Heart left ventricle (tissue), 16 donors: ENCODE measurements at regions not wholly inside any gene's neighbourhood (a gene's known extent, or its start where the extent isn't known, plus 50 kb on each side); places are given as distances from the start of the nearest gene placed in this dataset.

ENCODE experiments used
- ATAC-seq, 4 donors: fragments of 200-7000 bp; cut with Tn5 transposase; one replicate each; pipeline ENCODE4 v1.9.1; 2020 to 2022; ENCODE audit warnings: moderate library complexity in 4 of 4, mild to moderate bottlenecking in 3 of 4, moderate number of reproducible peaks in 1 of 4
- DNase-seq, 5 donors: peaks; one replicate each; pipeline ENCODE4 v3.0.0-alpha.2; 2020
- H3K27ac ChIP-seq, 12 donors: fragments of 200-600 bp; sonication (generic) in 4 of 12; one replicate each; pipeline versions ENCODE4 v1.5.0 to v1.8.0; 2016 to 2022; ENCODE audit warnings: mild to moderate bottlenecking in 2 of 12
- H3K27me3 ChIP-seq, 9 donors: fragments of 200-600 bp; sonication (generic) in 2 of 9; one replicate each; pipeline versions ENCODE4 v1.5.1 to v1.8.0; 2016 to 2022; ENCODE audit warnings: mild to moderate bottlenecking in 3 of 9
- H3K36me3 ChIP-seq, 9 donors: fragments of 200-600 bp; sonication (generic) in 2 of 9; one replicate each; pipeline versions ENCODE4 v1.5.0 to v1.8.0; 2018 to 2022; ENCODE audit warnings: mild to moderate bottlenecking in 2 of 9
- H3K4me1 ChIP-seq, 12 donors: fragments of 200-600 bp; sonication (generic) in 4 of 12; one replicate each; pipeline versions ENCODE4 v1.5.0 to v1.8.0; 2016 to 2022; ENCODE audit warnings: mild to moderate bottlenecking in 3 of 12
- H3K4me3 ChIP-seq, 12 donors: fragments of 200-600 bp; sonication (generic) in 4 of 12; one replicate each; pipeline versions ENCODE4 v1.5.0 to v1.8.0; 2017 to 2022; ENCODE audit warnings: mild to moderate bottlenecking in 9 of 12, moderate library complexity in 4 of 12
- H3K9me3 ChIP-seq, 12 donors: fragments of 200-600 bp; sonication (generic) in 4 of 12; one replicate each; pipeline versions ENCODE4 v1.5.0 to v1.8.0; 2016 to 2022; ENCODE audit warnings: mild to moderate bottlenecking in 1 of 12
- CTCF ChIP-seq, 12 donors: fragments of 200-600 bp; sonication (generic) in 4 of 12; IDR thresholded peaks; one replicate each; pipeline versions ENCODE4 v1.5.0 to v1.8.0; 2018 to 2022; ENCODE audit warnings: antibody characterized with exemption in 12 of 12, mild to moderate bottlenecking in 5 of 12
- POLR2A ChIP-seq, 2 donors: fragments of 450-650 bp; IDR thresholded peaks; one replicate each; pipeline ENCODE4 v1.6.1; 2017; ENCODE audit warnings: antibody characterized with exemption in 2 of 2, mild to moderate bottlenecking in 2 of 2, moderate library complexity in 2 of 2
- WGBS, 4 donors: extraction: QIAGEN DNeasy Blood & Tissue Kit in 2 of 4; methylation state at CpG; one replicate each; pipeline versions ENCODE4 v1.1.5 to v1.1.7; 2013 to 2018; 5-methylcytosine and 5-hydroxymethylcytosine counted together
- intact Hi-C, 10 donors: fragments of 100-400 bp; cut with DNase I; formaldehyde crosslinking; loops; one replicate each; pipeline versions ENCODE4 v1.11.1 to v1.14.2; 2022
- donor health status: ischemic (EF 13 %, LVEDD 7.1; RV severe dilation, severe dysfunction).
- donor health status: healthy with polysubstance abuse.
- donor health status: DM: no; HTN: yes; CAD: no.
- donor health status: DM: no; HTN: no; CAD: no.
- donor health status: ischemic (EF 25% LVEDD 6.9; RV normal size, moderate dysfunction).
- donor health status: ischemic (EF 25% LVEDD 5.7; RV mildly dilated, moderate dysfunction).
- donor health status: healthy.
- donor health status: DM: yes; HTN: yes; CAD: no.
- donor health status: ischemic (EF 35%, LVEDD 5.7; RV mildly dilated, moderate dysfunction).
- donor health status: nonischemic (EF 11% LVEDD 7.7; RV severe dilation, severe dysfunction).
- donor health status: DM: yes; HTN: yes; CAD: no.
- donor health status: PGD.
- donor health status: ischemic (EF 29% LVEDD 5.4; RV normal size, mild dysfunction).
- donor health status: nonischemic (EF 23%, LVEDD 6.1; RV moderate dilation, normal function).

GRCh38 chrY:7860781-7861614, 949.4 kb upstream of the AMELY start:
- ATAC-seq: no peak
- no peaks in the 10 kb centered on the region for H3K36me3 ChIP-seq

GRCh38 chrY:7850191-7850590, 938.6 kb upstream of the AMELY start:
- Histone ChIP-seq H3K27ac (no peak overlapping the region), H3K27me3 (no peaks in the 10 kb centered on the region), H3K4me1 (no peaks in the 10 kb centered on the region), H3K36me3 (no peaks in the 10 kb centered on the region), H3K9me3 (no peaks in the 10 kb centered on the region), H3K4me3 (no peak overlapping the region)
- intact Hi-C loops: no loop called here
- TF ChIP-seq POLR2A (IDR thresholded peaks at IDR 0.05) (no peak), CTCF (IDR thresholded peaks at IDR 0.05) (no peak)
- ATAC-seq (no peak), DNase-seq (no peak)

More at GRCh38 chrY:7860781-7861614, 949.4 kb upstream of the AMELY start:
- no peak for DNase-seq
- H3K4me1 ChIP-seq: no peaks in the 10 kb centered on the region
- 87 to 89% methylated on average over 3 of the region's 3 CpGs; no CpG with 5 or more reads in 2 of the 4 donors for WGBS, 4 donors
- intact Hi-C loops: no loop called here
- H3K9me3 ChIP-seq: no peaks in the 10 kb centered on the region
- H3K4me3 ChIP-seq: no peak overlapping the region
- TF ChIP-seq POLR2A (IDR thresholded peaks at IDR 0.05) (no peak), CTCF (IDR thresholded peaks at IDR 0.05) (no peak)
- no peaks in the 10 kb centered on the region for H3K27me3 ChIP-seq
- no peak overlapping the region for H3K27ac ChIP-seq

GRCh38 chrY:7845776-7846175, 934.2 kb upstream of the AMELY start:
- Histone ChIP-seq H3K36me3 (no peaks in the 10 kb centered on the region), H3K4me3 (no peak overlapping the region), H3K4me1 (no peaks in the 10 kb centered on the region), H3K27me3 (no peaks in the 10 kb centered on the region), H3K9me3 (no peaks in the 10 kb centered on the region), H3K27ac (no peak overlapping the region)
- ATAC-seq: no peak
- intact Hi-C loops: no loop called here
- TF ChIP-seq CTCF (IDR thresholded peaks at IDR 0.05) (no peak), POLR2A (IDR thresholded peaks at IDR 0.05) (no peak)
- no peak for DNase-seq

- Histone ChIP-seq H3K4me1 (no peaks in the 10 kb centered on the region), H3K4me3 (no peak overlapping the region), H3K27ac (no peak overlapping the region), H3K9me3 (no peaks in the 10 kb centered on the region), H3K27me3 (no peaks in the 10 kb centered on the region), H3K36me3 (no peaks in the 10 kb centered on the region)
- intact Hi-C loops: no loop called here
- TF ChIP-seq POLR2A (IDR thresholded peaks at IDR 0.05) (no peak), CTCF (IDR thresholded peaks at IDR 0.05) (no peak)
- DNase-seq (no peak), ATAC-seq (no peak)
- 52 to 54% methylated on average over 7 of the region's 7 CpGs; no CpG with 5 or more reads in 2 of the 4 donors for WGBS, 4 donors
Observed at GRCh38 chrY:7837046-7837445, 925.5 kb upstream of the AMELY start.
